H1 (cell line): ENCODE measurements at regions not wholly inside any gene's neighbourhood (a gene's known extent, or its start where the extent isn't known, plus 50 kb on each side); places are given as distances from the start of the nearest gene placed in this dataset.

Experiments
- CTCF ChIA-PET: fragments of 300-600 bp; sonication (Branson Sonifier 250); formaldehyde crosslinking; loops from one replicate; lab custom pipeline; 2021; ENCODE audit not compliant: partially characterized antibody; lab: Charles Lee
- POLR2A ChIA-PET: fragments of 300-600 bp; sonication (Branson Sonifier 250); formaldehyde crosslinking; loops from one replicate; lab custom pipeline; 2021; ENCODE audit warnings: inconsistent platforms; ENCODE audit not compliant: partially characterized antibody; lab: Charles Lee
- DNase-seq, 2 experiments: peaks; one replicate each; pipeline versions ENCODE4 v3.0.0 to v3.0.0-alpha.2; 2010 to 2022; ENCODE audit warnings: low spot score in 2 of 2, low read depth in 1 of 2, mixed read lengths in 1 of 2
- FAIRE-seq: peaks from 2 replicates; lab custom pipeline; 2011; peaks lifted over from hg19 to GRCh38; lab: Jason Lieb, UNC
- H2AFZ ChIP-seq: 2 replicates; pipeline ENCODE4 v1.8.1; 2012; ENCODE audit warnings: low read length, inconsistent platforms
- H2AK5ac ChIP-seq: 2 replicates; pipeline ENCODE4 v1.6.1; 2013; ENCODE audit warnings: low read depth, low read length
- H2BK120ac ChIP-seq: replicated peaks from 2 replicates; pipeline ENCODE3; 2013; ENCODE audit warnings: low read depth, low read length, inconsistent platforms
- H2BK12ac ChIP-seq: 2 replicates; pipeline ENCODE4 v1.6.1; 2013; ENCODE audit warnings: low read depth, low read length
- H2BK15ac ChIP-seq: 2 replicates; pipeline ENCODE4 v1.6.1; 2013; ENCODE audit warnings: low read length
- H2BK20ac ChIP-seq: 2 replicates; pipeline ENCODE4 v1.6.1; 2013; ENCODE audit warnings: low read length
- H2BK5ac ChIP-seq: 2 replicates; pipeline ENCODE4 v1.6.1; 2013; ENCODE audit warnings: low read depth, low read length
- H3K14ac ChIP-seq: 2 replicates; pipeline ENCODE4 v1.6.1; 2013; ENCODE audit warnings: inconsistent platforms; ENCODE audit not compliant: insufficient read length
- H3K18ac ChIP-seq: 2 replicates; pipeline ENCODE4 v1.6.1; 2013; ENCODE audit warnings: low read length; ENCODE audit errors: extremely low read depth
- H3K23ac ChIP-seq: 2 replicates; pipeline ENCODE4 v1.6.1; 2013; ENCODE audit warnings: inconsistent platforms; ENCODE audit not compliant: insufficient read length
- H3K23me2 ChIP-seq: 2 replicates; pipeline ENCODE4 v1.6.1; 2013; ENCODE audit warnings: low read depth, low read length
- H3K27ac ChIP-seq: 2 replicates; pipeline ENCODE4 v1.6.1; 2011; ENCODE audit warnings: low read depth, low read length, inconsistent platforms
- H3K27me3 ChIP-seq, 4 experiments: replicated peaks in 1 of 4; 1 replicate in 1 of 4; 2 replicates in 3 of 4; pipeline versions ENCODE4 v1.6.1 to v1.8.1; 2011 to 2013; ENCODE audit warnings: low read length in 3 of 4, mild to moderate bottlenecking in 3 of 4, inconsistent platforms in 2 of 4, mixed read lengths in 2 of 4, moderate library complexity in 1 of 4; ENCODE audit not compliant: control insufficient read depth in 3 of 4, insufficient read depth in 3 of 4; ENCODE audit errors: extremely low read depth in 1 of 4
- H3K36me3 ChIP-seq, 4 experiments: 2 replicates each; pipeline versions ENCODE4 v1.6.1 to v1.8.1; 2011 to 2013; ENCODE audit warnings: mild to moderate bottlenecking in 4 of 4, low read length in 3 of 4, moderate library complexity in 2 of 4, control low read depth in 1 of 4, inconsistent platforms in 1 of 4; ENCODE audit not compliant: insufficient read depth in 4 of 4, control insufficient read depth in 2 of 4
- H3K4ac ChIP-seq: replicated peaks from 2 replicates; pipeline ENCODE3; 2013; ENCODE audit warnings: low read length, low read depth, mixed read lengths, inconsistent platforms; ENCODE audit not compliant: insufficient read length
- H3K4me1 ChIP-seq, 4 experiments: replicated peaks in 1 of 4; 1 replicate in 1 of 4; 2 replicates in 3 of 4; pipeline versions ENCODE4 v1.6.1 to v1.8.1; 2011 to 2013; ENCODE audit warnings: low read length in 3 of 4, inconsistent platforms in 2 of 4, mixed read lengths in 1 of 4; ENCODE audit not compliant: insufficient read depth in 4 of 4, control insufficient read depth in 3 of 4
- H3K4me2 ChIP-seq, 2 experiments: 2 replicates each; pipeline versions ENCODE4 v1.6.1 to v1.8.1; 2011 to 2013; ENCODE audit warnings: low read depth in 2 of 2, low read length in 2 of 2, control low read depth in 1 of 2, inconsistent platforms in 1 of 2, mild to moderate bottlenecking in 1 of 2; ENCODE audit not compliant: insufficient read depth in 1 of 2
- H3K4me3 ChIP-seq, 4 experiments: fragments of 200-600, 300-600 bp in 1 of 4; sonication (generic), shearing (Covaris generic), sonication (Bioruptor Twin) in 1 of 4; 2 replicates each; pipeline versions ENCODE4 v1.5.1 to v1.8.1; 2011 to 2016; ENCODE audit warnings: low read length in 4 of 4, low read depth in 3 of 4, control low read depth in 2 of 4, inconsistent platforms in 2 of 4, mild to moderate bottlenecking in 2 of 4, mixed read lengths in 1 of 4, moderate library complexity in 1 of 4; ENCODE audit not compliant: insufficient read depth in 2 of 4; ENCODE audit errors: extremely low read depth in 1 of 4
- H3K56ac ChIP-seq: replicated peaks from 2 replicates; pipeline ENCODE3; 2013; ENCODE audit warnings: low read depth, mild to moderate bottlenecking, mixed read lengths, low read length, inconsistent platforms; ENCODE audit not compliant: insufficient read length
- H3K79me1 ChIP-seq: 2 replicates; pipeline ENCODE4 v1.6.1; 2013; ENCODE audit warnings: low read depth, low read length, control low read depth
- H3K79me2 ChIP-seq, 2 experiments: 2 replicates each; pipeline versions ENCODE4 v1.6.1 to v1.8.1; 2012 to 2013; ENCODE audit warnings: low read length in 2 of 2, mild to moderate bottlenecking in 2 of 2, inconsistent platforms in 1 of 2; ENCODE audit not compliant: insufficient read depth in 2 of 2, control insufficient read depth in 1 of 2
- H3K9ac ChIP-seq, 4 experiments: replicated peaks in 1 of 4; 1 replicate in 1 of 4; 2 replicates in 3 of 4; pipeline versions ENCODE4 v1.6.1 to v1.8.1; 2011 to 2013; ENCODE audit warnings: low read depth in 3 of 4, low read length in 3 of 4, control low read depth in 2 of 4, mild to moderate bottlenecking in 2 of 4, moderate library complexity in 2 of 4, inconsistent platforms in 1 of 4; ENCODE audit errors: extremely low read depth in 1 of 4
- H3K9me3 ChIP-seq, 2 experiments: 2 replicates each; pipeline versions ENCODE4 v1.6.1 to v1.8.1; 2012 to 2013; ENCODE audit warnings: mild to moderate bottlenecking in 2 of 2, moderate library complexity in 2 of 2, control low read depth in 1 of 2, inconsistent platforms in 1 of 2, low read depth in 1 of 2, low read length in 1 of 2, mixed read lengths in 1 of 2; ENCODE audit not compliant: insufficient read depth in 2 of 2
- H4K20me1 ChIP-seq, 2 experiments: replicated peaks in 1 of 2; 2 replicates each; pipeline versions ENCODE3 to v1.8.1; 2011 to 2013; ENCODE audit warnings: inconsistent platforms in 2 of 2, low read length in 2 of 2, mild to moderate bottlenecking in 1 of 2; ENCODE audit not compliant: insufficient read depth in 2 of 2, control insufficient read depth in 1 of 2
- H4K5ac ChIP-seq: 2 replicates; pipeline ENCODE4 v1.6.1; 2013; ENCODE audit warnings: low read length, low read depth, mixed read lengths, inconsistent platforms; ENCODE audit not compliant: insufficient read length
- H4K8ac ChIP-seq: 2 replicates; pipeline ENCODE4 v1.8.0; 2013; ENCODE audit warnings: mild to moderate bottlenecking, moderate library complexity, low read length, inconsistent platforms; ENCODE audit not compliant: insufficient read depth; ENCODE audit errors: extremely low read depth
- H4K91ac ChIP-seq: replicated peaks from 2 replicates; pipeline ENCODE3; 2013; ENCODE audit warnings: low read length, mixed read lengths, inconsistent platforms; ENCODE audit not compliant: insufficient read length
- BACH1 ChIP-seq: IDR thresholded peaks from 2 replicates; pipeline ENCODE4 v1.6.1; 2012; ENCODE audit warnings: low read length, improper control_type of control experiment
- JUND ChIP-seq: IDR thresholded peaks from 2 replicates; pipeline ENCODE4 v1.6.1; 2011; ENCODE audit warnings: mild to moderate bottlenecking, improper control_type of control experiment, low read length
- KDM1A ChIP-seq: fragments of 200-600, 300-600 bp; sonication (generic); IDR thresholded peaks from 2 replicates; pipeline ENCODE4 v1.7.1; 2016; ENCODE audit warnings: mild to moderate bottlenecking, low read length, borderline replicate concordance
- KDM5A ChIP-seq: fragments of 200-600 bp; IDR thresholded peaks from 2 replicates; pipeline ENCODE4 v1.7.1; 2012; ENCODE audit warnings: mild to moderate bottlenecking, low read length, inconsistent platforms, mixed read lengths
- NRF1 ChIP-seq: IDR thresholded peaks from 2 replicates; pipeline ENCODE4 v1.6.1; 2011; ENCODE audit warnings: mild to moderate bottlenecking, low read depth, low read length, improper control_type of control experiment
- RFX5 ChIP-seq: IDR thresholded peaks from 2 replicates; pipeline ENCODE4 v1.6.1; 2011; ENCODE audit warnings: low read depth, low read length, improper control_type of control experiment, borderline replicate concordance
- RNF2 ChIP-seq: fragments of 200-900, 300-1000 bp; sonication (generic); IDR thresholded peaks from 2 replicates; pipeline ENCODE4 v1.7.1; 2016; ENCODE audit warnings: borderline replicate concordance, low read depth, mild to moderate bottlenecking, antibody characterized with exemption, low read length; ENCODE audit not compliant: poor library complexity, severe bottlenecking; ENCODE audit errors: missing control alignments
- TCF12 ChIP-seq: IDR thresholded peaks from 2 replicates; pipeline ENCODE4 v1.6.1; 2011; ENCODE audit warnings: low read depth, mild to moderate bottlenecking, low read length
- USF2 ChIP-seq: IDR thresholded peaks from 2 replicates; pipeline ENCODE4 v1.6.1; 2011; ENCODE audit warnings: low read length, improper control_type of control experiment

- no peak overlapping the region for H3K9ac ChIP-seq
- no peaks in the 10 kb centered on the region for H3K36me3 ChIP-seq
- no peaks in the 10 kb centered on the region for H3K4me1 ChIP-seq
- no peak overlapping the region for H4K5ac ChIP-seq
- H3K23ac ChIP-seq, result no peak overlapping the region
- no peak overlapping the region for H2BK5ac ChIP-seq
- no peak overlapping the region for H3K27ac ChIP-seq
- CTCF ChIA-PET, result interaction anchor here (1.1 kb wide), 1 partner anchor 12 kb away, joined by 3 read pairs; no protein-coding TSS in a partner anchor
- DNase-seq, result no peak
- H3K9me3 ChIP-seq, result no peaks in the 10 kb centered on the region
- H3K56ac ChIP-seq, result no peak overlapping the region
- H4K91ac ChIP-seq, result no peak overlapping the region
- no peak overlapping the region for H2BK20ac ChIP-seq
- TF ChIP-seq KDM1A (no peak), BACH1 (no peak), JUND (no peak), RFX5 (no peak), NRF1 (no peak), RNF2 (no peak), USF2 (no peak), KDM5A (no peak), TCF12 (no peak)
- no peak for FAIRE-seq
- H3K79me1 ChIP-seq, result no peaks in the 10 kb centered on the region
- H3K14ac ChIP-seq, result no peak overlapping the region
- no peaks in the 10 kb centered on the region for H3K23me2 ChIP-seq
- no peaks in the 10 kb centered on the region for H3K79me2 ChIP-seq
- H2AK5ac ChIP-seq, result no peak overlapping the region
- no peak overlapping the region for H4K8ac ChIP-seq
- no peak overlapping the region for H2BK12ac ChIP-seq
- no peaks in the 10 kb centered on the region for H3K27me3 ChIP-seq
- H4K20me1 ChIP-seq, result no peaks in the 10 kb centered on the region
- H3K18ac ChIP-seq, result no peak overlapping the region
- POLR2A ChIA-PET, result no interaction called here
- no peak overlapping the region for H3K4me2 ChIP-seq
- no peak overlapping the region for H3K4ac ChIP-seq
- H3K4me3 ChIP-seq, result no peak overlapping the region
- no peak overlapping the region for H2BK15ac ChIP-seq
- H2AFZ ChIP-seq, result no peak overlapping the region
- no peak overlapping the region for H2BK120ac ChIP-seq
These were observed 792.6 kb upstream of the SLITRK6 start for GRCh38 chr13:86591862-86592261.
